Astrocyte (in vitro differentiated cells and primary cell): ENCODE measurements at regions not wholly inside any gene's neighbourhood (a gene's known extent, or its start where the extent isn't known, plus 50 kb on each side); places are given as distances from the start of the nearest gene placed in this dataset.

Source experiments
- CTCF ChIP-seq: IDR thresholded peaks from 2 replicates; pipeline ENCODE4 v1.5.1; 2011; ENCODE audit warnings: low read depth, mild to moderate bottlenecking, inconsistent platforms, low read length, moderate library complexity; ENCODE audit not compliant: insufficient read depth
- EZH2 ChIP-seq: IDR thresholded peaks from 2 replicates; pipeline ENCODE4 v1.6.1; 2012; ENCODE audit warnings: mild to moderate bottlenecking, low read length, inconsistent platforms; ENCODE audit not compliant: insufficient read depth

GRCh38 chr17:33513769-33514168 lies 220.7 kb upstream of the ASIC2 start:
- TF ChIP-seq CTCF (no peak), EZH2 (no peak)
